ENCODE measurements at regions not wholly inside any gene's neighbourhood (a gene's known extent, or its start where the extent isn't known, plus 50 kb on each side); places are given as distances from the start of the nearest gene placed in this dataset.

- TF ChIP-seq POLR2A (IDR thresholded peaks at IDR 0.05) (no peak), CTCF (IDR thresholded peaks at IDR 0.05) (peak; percentile 24 to 57 (median 36))
Observed at GRCh38 chr9:90099262-90099963, 494.6 kb downstream of the GADD45G start.

Measured in testis (tissue), 2 donors.